GM10266 (cell line): ENCODE measurements at regions not wholly inside any gene's neighbourhood (a gene's known extent, or its start where the extent isn't known, plus 50 kb on each side); places are given as distances from the start of the nearest gene placed in this dataset.

Source experiments
- DNase-seq: peaks from one replicate; pipeline ENCODE4 v3.0.0; 2012; ENCODE audit errors: extremely low spot score
- TF ChIP-seq, protein P1 (sequence below): IDR thresholded peaks from 2 replicates; pipeline ENCODE4 v1.5.1; 2012; ENCODE audit warnings: mild to moderate bottlenecking, low read depth; ENCODE audit not compliant: control insufficient read depth, insufficient read depth; ENCODE audit errors: missing control alignments

GRCh38 chr4:132934911-132935310 lies 214.2 kb upstream of the PCDH10 start:
- DNase-seq = no peak
- TF ChIP-seq, protein P1, sequence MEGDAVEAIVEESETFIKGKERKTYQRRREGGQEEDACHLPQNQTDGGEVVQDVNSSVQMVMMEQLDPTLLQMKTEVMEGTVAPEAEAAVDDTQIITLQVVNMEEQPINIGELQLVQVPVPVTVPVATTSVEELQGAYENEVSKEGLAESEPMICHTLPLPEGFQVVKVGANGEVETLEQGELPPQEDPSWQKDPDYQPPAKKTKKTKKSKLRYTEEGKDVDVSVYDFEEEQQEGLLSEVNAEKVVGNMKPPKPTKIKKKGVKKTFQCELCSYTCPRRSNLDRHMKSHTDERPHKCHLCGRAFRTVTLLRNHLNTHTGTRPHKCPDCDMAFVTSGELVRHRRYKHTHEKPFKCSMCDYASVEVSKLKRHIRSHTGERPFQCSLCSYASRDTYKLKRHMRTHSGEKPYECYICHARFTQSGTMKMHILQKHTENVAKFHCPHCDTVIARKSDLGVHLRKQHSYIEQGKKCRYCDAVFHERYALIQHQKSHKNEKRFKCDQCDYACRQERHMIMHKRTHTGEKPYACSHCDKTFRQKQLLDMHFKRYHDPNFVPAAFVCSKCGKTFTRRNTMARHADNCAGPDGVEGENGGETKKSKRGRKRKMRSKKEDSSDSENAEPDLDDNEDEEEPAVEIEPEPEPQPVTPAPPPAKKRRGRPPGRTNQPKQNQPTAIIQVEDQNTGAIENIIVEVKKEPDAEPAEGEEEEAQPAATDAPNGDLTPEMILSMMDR = no peak

- no peak for DNase-seq
- TF ChIP-seq, protein P1 = no peak
These were observed 193.9 kb upstream of the PCDH10 start for GRCh38 chr4:132955146-132955545.

DNA sequence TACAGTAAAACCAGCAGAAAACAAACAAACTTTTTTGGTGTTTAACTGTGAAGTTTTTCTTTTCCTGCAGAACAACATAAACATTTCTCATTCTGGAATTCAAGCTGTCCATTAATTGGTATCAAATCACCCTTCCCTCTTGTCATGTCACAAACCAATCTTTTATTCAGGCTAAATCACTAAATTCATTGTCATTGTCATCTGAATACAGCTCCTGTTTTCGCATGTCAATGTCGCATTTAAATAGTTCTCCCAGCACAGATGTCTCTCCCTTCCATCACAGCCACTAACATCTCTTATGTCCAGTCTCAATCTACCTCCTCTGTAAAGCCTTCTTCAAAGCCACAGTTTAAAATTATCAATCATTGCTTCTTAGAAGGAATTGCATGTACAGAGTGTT lies 192.1 kb upstream of the PCDH10 start:
- DNase-seq = no peak
- TF ChIP-seq, protein P1 = no peak

DNA sequence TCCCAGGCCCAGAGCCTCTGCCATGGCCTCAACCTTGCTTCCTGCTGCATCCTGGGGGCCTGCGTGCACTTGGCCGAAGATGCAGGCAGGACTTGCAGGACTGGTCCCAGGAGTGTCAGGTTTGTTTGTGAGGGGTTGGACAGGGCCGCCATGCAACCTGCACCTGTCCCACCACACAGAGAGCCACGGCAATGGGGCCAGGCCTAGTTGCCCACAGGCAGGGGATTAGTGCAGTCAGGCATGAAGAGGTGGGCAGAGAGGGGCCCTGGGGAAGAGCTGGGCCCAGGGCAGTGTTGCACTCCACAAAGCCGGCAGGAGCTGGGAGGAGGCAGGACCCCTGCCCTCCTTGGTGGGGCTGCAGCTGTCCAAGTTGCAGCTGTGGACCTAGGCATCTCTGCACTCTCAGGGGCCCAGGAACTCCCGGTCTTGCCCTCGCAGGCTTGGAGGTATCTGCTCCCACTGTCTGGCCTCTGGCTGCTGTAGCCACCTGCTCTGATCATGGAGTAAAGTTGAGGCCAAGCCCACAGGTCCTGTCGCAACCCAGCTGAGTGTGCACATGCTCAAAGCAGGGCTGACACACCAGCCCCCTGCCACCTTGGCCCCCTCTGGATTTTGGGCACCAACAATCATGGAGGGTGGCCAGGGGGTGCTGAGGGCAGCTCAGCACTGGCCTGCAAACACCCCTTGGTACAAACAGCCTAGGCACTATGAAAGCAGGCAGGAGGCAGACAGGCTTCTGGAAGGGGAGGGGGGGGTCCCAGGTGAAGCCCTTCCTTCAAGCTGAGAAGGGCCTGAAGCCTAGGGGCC lies 190.4 kb upstream of the PCDH10 start:
- DNase-seq = no peak
- TF ChIP-seq, protein P1 = no peak

DNA sequence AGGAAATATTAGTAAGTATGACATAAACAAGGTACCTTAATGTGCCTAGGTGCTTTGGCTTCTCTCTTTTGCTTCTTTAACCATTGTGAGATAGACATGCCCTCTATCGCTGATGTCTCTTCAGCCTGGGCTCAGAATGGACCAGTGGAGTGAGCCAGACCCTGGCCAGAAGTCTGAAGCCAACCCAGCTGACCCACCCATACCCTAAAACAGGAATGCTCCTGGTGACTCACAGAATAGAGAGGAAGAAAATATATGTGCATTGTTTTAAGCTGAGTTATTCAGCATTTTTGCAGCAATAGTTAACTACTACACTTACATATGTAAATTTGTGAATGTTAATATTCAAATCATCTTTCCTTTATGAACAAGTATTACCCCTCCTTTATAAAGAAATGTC lies 167.5 kb upstream of the PCDH10 start:
- TF ChIP-seq, protein P1 = no peak
- no peak for DNase-seq

DNA sequence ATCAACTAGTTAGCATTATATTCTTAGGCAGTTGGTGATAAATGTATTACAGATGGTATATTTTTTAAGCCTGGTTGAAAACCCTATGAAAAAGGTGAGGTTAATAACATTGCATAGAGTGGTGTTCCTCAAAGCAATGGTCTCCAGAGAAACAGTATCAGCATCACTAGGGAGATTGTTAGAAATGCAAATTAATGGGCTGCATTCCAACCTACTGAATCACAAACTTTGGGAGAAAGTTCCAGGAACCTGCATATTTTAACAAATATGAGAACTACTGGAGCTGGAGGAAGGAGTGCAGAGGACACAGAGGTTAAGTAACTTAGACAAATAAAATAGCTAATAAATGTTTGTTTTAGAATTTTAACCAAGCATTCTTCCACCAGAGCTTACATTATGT lies 166.9 kb upstream of the PCDH10 start:
- TF ChIP-seq, protein P1 = no peak
- no peak for DNase-seq

DNA sequence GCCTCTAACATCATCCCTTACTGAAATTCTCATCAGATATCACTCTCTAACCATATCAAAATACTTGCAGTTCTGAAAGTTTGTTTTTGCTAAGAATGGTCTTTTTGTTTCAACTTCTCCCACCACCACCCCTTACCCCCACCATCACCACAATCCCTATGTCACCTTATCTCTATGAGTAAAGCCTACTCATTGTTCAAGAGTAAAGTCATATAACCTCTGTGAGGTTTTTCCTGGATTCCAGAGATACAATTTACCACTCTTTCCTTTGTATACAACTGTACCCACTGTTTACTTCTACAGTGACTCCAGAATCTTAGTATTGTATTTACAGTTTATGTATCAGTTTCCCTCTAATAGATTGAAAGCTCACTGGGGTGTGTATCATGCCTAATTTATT lies 158.0 kb upstream of the PCDH10 start:
- TF ChIP-seq, protein P1 = no peak

More for the DNA sequence above, 158.0 kb upstream of the PCDH10 start:
- no peak for DNase-seq
